Lung (tissue), 11 donors: ENCODE measurements at regions not wholly inside any gene's neighbourhood (a gene's known extent, or its start where the extent isn't known, plus 50 kb on each side); places are given as distances from the start of the nearest gene placed in this dataset.
A peak's percentile ranks its signal among the peaks of the same experiment; 100 is the strongest.

Experiments used
- ATAC-seq: fragments of 200-7000 bp; cut with Tn5 transposase; one replicate; pipeline ENCODE4 v1.9.1; 2020; ENCODE audit warnings: moderate number of reproducible peaks; ENCODE audit not compliant: insufficient read depth, low FRiP score
- DNase-seq, 3 donors: peaks; one replicate each; pipeline ENCODE4 v3.0.0-alpha.2; 2013 to 2017
- H3K27ac ChIP-seq, 2 donors: one replicate each; pipeline ENCODE4 v1.5.1; 2013; ENCODE audit warnings: mild to moderate bottlenecking in 2 of 2, moderate library complexity in 2 of 2, control low read depth in 1 of 2, inconsistent platforms in 1 of 2, low read depth in 1 of 2, low read length in 1 of 2
- H3K27me3 ChIP-seq, 3 donors: one replicate each; pipeline ENCODE4 v1.5.1; 2013; ENCODE audit warnings: low read length in 2 of 3; ENCODE audit not compliant: control insufficient read depth in 3 of 3, insufficient read depth in 3 of 3
- H3K36me3 ChIP-seq, 4 donors: one replicate each; pipeline ENCODE4 v1.5.1; 2013; ENCODE audit warnings: low read length in 4 of 4, mild to moderate bottlenecking in 1 of 4, moderate library complexity in 1 of 4; ENCODE audit not compliant: control insufficient read depth in 4 of 4, insufficient read depth in 4 of 4
- H3K4me1 ChIP-seq, 5 donors: one replicate each; pipeline ENCODE4 v1.5.1; 2013; ENCODE audit warnings: low read length in 5 of 5, mild to moderate bottlenecking in 2 of 5, moderate library complexity in 1 of 5; ENCODE audit not compliant: control insufficient read depth in 5 of 5, insufficient read depth in 5 of 5
- H3K4me3 ChIP-seq: one replicate; pipeline ENCODE4 v1.5.1; 2013; ENCODE audit warnings: mild to moderate bottlenecking, control low read depth, moderate library complexity
- H3K9ac ChIP-seq, 2 donors: one replicate each; pipeline ENCODE4 v1.5.1; 2013; ENCODE audit warnings: low read length in 2 of 2, control low read depth in 1 of 2; ENCODE audit not compliant: insufficient read depth in 1 of 2
- H3K9me3 ChIP-seq, 4 donors: one replicate each; pipeline ENCODE4 v1.5.1; 2013; ENCODE audit warnings: low read length in 3 of 4, mild to moderate bottlenecking in 1 of 4, moderate library complexity in 1 of 4; ENCODE audit not compliant: control insufficient read depth in 4 of 4, insufficient read depth in 3 of 4
- CTCF ChIP-seq: IDR thresholded peaks from 2 replicates; pipeline ENCODE4 v1.5.1; 2012; ENCODE audit warnings: mild to moderate bottlenecking; ENCODE audit errors: control extremely low read depth, extremely low read depth
- WGBS, 2 donors: extraction: QIAGEN DNeasy Blood & Tissue Kit; methylation state at CpG; one replicate each; pipeline ENCODE4 v1.1.7; 2013; 5-methylcytosine and 5-hydroxymethylcytosine counted together
- donor health status: control.
- donor health status: control.
- donor health status: Bipolar disorder and iron deficiency.
- donor health status: healthy.
- donor health status: DM: yes; HTN: yes; CAD: no.

- 80 to 91% methylated on average over 23 of the region's 23 CpGs for WGBS, 2 donors
- no peaks in the 10 kb centered on the region for H3K36me3 ChIP-seq
- H3K27me3 ChIP-seq: no peaks in the 10 kb centered on the region
- H3K27ac ChIP-seq: no peak overlapping the region
- no peak overlapping the region for H3K4me3 ChIP-seq
- no peaks in the 10 kb centered on the region for H3K4me1 ChIP-seq
- DNase-seq (no peak), ATAC-seq (no peak)
- H3K9me3 ChIP-seq: peaks cover 0 to 15% (median 0%) of the 10 kb centered on the region in 4 donors
- TF ChIP-seq CTCF: no peak
- no peak overlapping the region for H3K9ac ChIP-seq
Measured at GRCh38 chr1:4330805-4331766, 323.3 kb upstream of the AJAP1 start.

GRCh38 chr1:4331767-4332163 lies 322.6 kb upstream of the AJAP1 start:
- Histone ChIP-seq H3K4me1 (no peaks in the 10 kb centered on the region), H3K9me3 (peaks cover 0 to 15% (median 0%) of the 10 kb centered on the region in 4 donors), H3K27me3 (no peaks in the 10 kb centered on the region), H3K36me3 (no peaks in the 10 kb centered on the region), H3K4me3 (no peak overlapping the region), H3K27ac (no peak overlapping the region), H3K9ac (no peak overlapping the region)
- ATAC-seq: no peak
- DNase-seq: no peak
- no peak for TF ChIP-seq CTCF
- 87 to 94% methylated on average over 20 of the region's 20 CpGs for WGBS, 2 donors

GRCh38 chr1:4336507-4336906 lies 317.9 kb upstream of the AJAP1 start:
- Histone ChIP-seq H3K9ac (no peak overlapping the region), H3K36me3 (no peaks in the 10 kb centered on the region), H3K4me3 (no peak overlapping the region), H3K9me3 (peaks cover 0 to 12% (median under 1%) of the 10 kb centered on the region in 4 donors), H3K4me1 (no peaks in the 10 kb centered on the region), H3K27ac (no peak overlapping the region), H3K27me3 (no peaks in the 10 kb centered on the region)
- TF ChIP-seq CTCF: no peak
- 76 to 91% methylated on average over 3 of the region's 3 CpGs for WGBS, 2 donors
- peak in 1 of 3 donors; percentile 0 for DNase-seq
- no peak for ATAC-seq
